ENCODE measurements at regions not wholly inside any gene's neighbourhood (a gene's known extent, or its start where the extent isn't known, plus 50 kb on each side); places are given as distances from the start of the nearest gene placed in this dataset.

- no peaks in the 10 kb centered on the region for H3K79me2 ChIP-seq (ENCODE audit: low read length)
- no peak overlapping the region for H3K4me3 ChIP-seq (ENCODE audit: low read length)
- peaks cover 11% of the 10 kb centered on the region; the same call in 1 of the 2 replicates for H3K4me1 ChIP-seq (ENCODE audit: low read length)
- no peak overlapping the region for H2AFZ ChIP-seq (ENCODE audit: low read length)
- H3K9me2 ChIP-seq (replicated peaks; ENCODE audit: insufficient read depth, low read length) = no peaks in the 10 kb centered on the region
- H3K4me2 ChIP-seq (ENCODE audit: low read depth, low read length) = no peak overlapping the region
- H3K9ac ChIP-seq (ENCODE audit: low read length) = no peak overlapping the region
- no peaks in the 10 kb centered on the region for H3K36me3 ChIP-seq (replicated peaks; ENCODE audit: insufficient read depth, low read length)
- no peaks in the 10 kb centered on the region for H3K27me3 ChIP-seq (replicated peaks; ENCODE audit: insufficient read depth, low read length)
- no peaks in the 10 kb centered on the region for H4K20me1 ChIP-seq (ENCODE audit: insufficient read depth, low read length)
- H3K27ac ChIP-seq (ENCODE audit: low read length) = no peak overlapping the region
- no peaks in the 10 kb centered on the region for H3K9me3 ChIP-seq (replicated peaks; ENCODE audit: insufficient read depth, low read length)
- no peak for DNase-seq
- no peaks in the 10 kb centered on the region for H3F3A ChIP-seq (ENCODE audit: insufficient read depth, low read length)
- TF ChIP-seq CTCF (IDR thresholded peaks at IDR 0.05; ENCODE audit: low read length) = no peak
- TF ChIP-seq EZH2phosphoT487 (IDR thresholded peaks at IDR 0.05; ENCODE audit: low read length) = no peak
- no peak for TF ChIP-seq EZH2 (optimal IDR thresholded peaks at IDR 0.05; ENCODE audit: low read depth, low read length)
Observed at GRCh38 chr4:178068136-178068535, 625.9 kb upstream of the AGA start.

- H3K4me1 ChIP-seq (ENCODE audit: low read length) = peaks cover 11% of the 10 kb centered on the region; the same call in 1 of the 2 replicates
- no peaks in the 10 kb centered on the region for H3K27me3 ChIP-seq (replicated peaks; ENCODE audit: insufficient read depth, low read length)
- H3K27ac ChIP-seq (ENCODE audit: low read length) = no peak overlapping the region
- no peaks in the 10 kb centered on the region for H3K79me2 ChIP-seq (ENCODE audit: low read length)
- H3K4me2 ChIP-seq (ENCODE audit: low read depth, low read length) = peak overlapping the region; percentile 19; the same call in 1 of the 2 replicates
- no peaks in the 10 kb centered on the region for H3F3A ChIP-seq (ENCODE audit: insufficient read depth, low read length)
- H2AFZ ChIP-seq (ENCODE audit: low read length) = 0 out of 2 replicates have a peak overlapping the region, but pooled peaks have one; percentile 21
- H3K9me2 ChIP-seq (replicated peaks; ENCODE audit: insufficient read depth, low read length) = no peaks in the 10 kb centered on the region
- no peak overlapping the region for H3K9ac ChIP-seq (ENCODE audit: low read length)
- TF ChIP-seq EZH2phosphoT487 (IDR thresholded peaks at IDR 0.05; ENCODE audit: low read length) = no peak
- no peak for TF ChIP-seq EZH2 (optimal IDR thresholded peaks at IDR 0.05; ENCODE audit: low read depth, low read length)
- TF ChIP-seq CTCF (IDR thresholded peaks at IDR 0.05; ENCODE audit: low read length) = no peak
- peak; percentile 50 for DNase-seq
- H4K20me1 ChIP-seq (ENCODE audit: insufficient read depth, low read length) = no peaks in the 10 kb centered on the region
- no peaks in the 10 kb centered on the region for H3K9me3 ChIP-seq (replicated peaks; ENCODE audit: insufficient read depth, low read length)
- H3K36me3 ChIP-seq (replicated peaks; ENCODE audit: insufficient read depth, low read length) = no peaks in the 10 kb centered on the region
- H3K4me3 ChIP-seq (ENCODE audit: low read length) = no peak overlapping the region
Observed at GRCh38 chr4:178070163-178070562, 627.9 kb upstream of the AGA start.

- no peaks in the 10 kb centered on the region for H3F3A ChIP-seq (ENCODE audit: insufficient read depth, low read length)
- H3K4me1 ChIP-seq (ENCODE audit: low read length) = no peaks in the 10 kb centered on the region
- H3K9me2 ChIP-seq (replicated peaks; ENCODE audit: insufficient read depth, low read length) = no peaks in the 10 kb centered on the region
- no peaks in the 10 kb centered on the region for H3K79me2 ChIP-seq (ENCODE audit: low read length)
- no peak overlapping the region for H3K4me2 ChIP-seq (ENCODE audit: low read depth, low read length)
- H3K4me3 ChIP-seq (ENCODE audit: low read length) = no peak overlapping the region
- H4K20me1 ChIP-seq (ENCODE audit: insufficient read depth, low read length) = no peaks in the 10 kb centered on the region
- no peak overlapping the region for H3K9ac ChIP-seq (ENCODE audit: low read length)
- H3K27me3 ChIP-seq (replicated peaks; ENCODE audit: insufficient read depth, low read length) = no peaks in the 10 kb centered on the region
- TF ChIP-seq CTCF (IDR thresholded peaks at IDR 0.05; ENCODE audit: low read length) (no peak), EZH2phosphoT487 (IDR thresholded peaks at IDR 0.05; ENCODE audit: low read length) (no peak), EZH2 (optimal IDR thresholded peaks at IDR 0.05; ENCODE audit: low read depth, low read length) (no peak)
- no peak overlapping the region for H3K27ac ChIP-seq (ENCODE audit: low read length)
- H3K36me3 ChIP-seq (replicated peaks; ENCODE audit: insufficient read depth, low read length) = no peaks in the 10 kb centered on the region
- H2AFZ ChIP-seq (ENCODE audit: low read length) = no peak overlapping the region
- no peak for DNase-seq
- no peaks in the 10 kb centered on the region for H3K9me3 ChIP-seq (replicated peaks; ENCODE audit: insufficient read depth, low read length)
Observed at GRCh38 chr4:178080312-178080711, 638.1 kb upstream of the AGA start.

Measured in MM.1S (cell line).